Frontal cortex (tissue), 3 donors: ENCODE measurements at regions not wholly inside any gene's neighbourhood (a gene's known extent, or its start where the extent isn't known, plus 50 kb on each side); places are given as distances from the start of the nearest gene placed in this dataset.

ENCODE experiments used
- DNase-seq, 2 donors: peaks; one replicate each; pipeline ENCODE4 v3.0.0; 2012; ENCODE audit warnings: low spot score in 2 of 2
- FAIRE-seq: peaks from 2 replicates; lab custom pipeline; 2012; peaks lifted over from hg19 to GRCh38; lab: Jason Lieb, UNC
- donor health status: control.
- donor health status: control.
- donor health status: control.

GRCh38 chr21:16322454-16322853, 592.7 kb downstream of the USP25 start:
- FAIRE-seq: no peak
- DNase-seq: no peak

GRCh38 chr21:16323596-16323995, 593.8 kb downstream of the USP25 start:
- FAIRE-seq: no peak
- no peak for DNase-seq

DNA sequence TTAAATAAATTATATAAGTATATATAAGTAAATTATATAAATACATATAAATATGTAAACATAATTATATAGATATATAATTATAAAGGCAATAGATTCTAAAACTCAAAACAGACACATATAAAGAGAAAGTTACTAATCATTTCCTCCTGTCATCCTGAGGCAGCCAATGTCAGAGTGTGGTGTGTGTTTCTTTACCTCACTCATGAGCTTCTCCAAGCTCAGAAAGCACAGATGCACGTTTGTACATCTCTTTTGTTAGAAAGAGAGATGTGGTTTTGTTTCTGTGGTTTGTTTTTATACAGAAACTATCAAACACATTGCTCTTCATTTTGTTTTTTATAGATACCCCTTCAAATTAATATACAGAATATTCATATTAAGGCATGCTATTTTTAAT, 594.8 kb downstream of the USP25 start:
- FAIRE-seq (peak; percentile 72), DNase-seq (no peak)

GRCh38 chr21:16330082-16330907, 600.5 kb downstream of the USP25 start:
- FAIRE-seq: peak; percentile 96
- DNase-seq: peak in 1 of 2 donors; percentile 16

DNA sequence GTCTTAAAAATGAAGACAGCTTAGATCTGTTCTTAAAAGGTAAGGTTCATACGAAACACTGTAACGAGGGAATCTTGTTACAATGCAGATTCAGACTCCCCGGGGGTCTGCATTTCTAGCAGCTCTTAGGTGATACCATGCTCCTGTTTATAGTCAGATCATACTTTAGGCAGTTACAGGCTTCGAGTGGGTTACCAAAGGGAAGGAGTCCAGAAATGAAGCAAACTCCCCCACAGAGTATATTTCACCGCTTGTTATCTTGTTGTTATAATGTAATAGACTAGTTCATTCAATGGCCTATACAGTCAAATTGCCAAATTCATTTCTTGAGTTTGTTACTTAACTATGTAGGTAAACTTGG, 601.1 kb downstream of the USP25 start:
- DNase-seq: no peak
- FAIRE-seq: no peak

- no peak for DNase-seq
- FAIRE-seq: no peak
Observed at GRCh38 chr21:16337266-16337665, 607.5 kb downstream of the USP25 start.

GRCh38 chr21:16342932-16343331, 613.1 kb downstream of the USP25 start:
- DNase-seq: no peak
- no peak for FAIRE-seq

GRCh38 chr21:16343776-16344175, 614.0 kb downstream of the USP25 start:
- no peak for DNase-seq
- FAIRE-seq: no peak

- DNase-seq (no peak), FAIRE-seq (peak; percentile 23)
Observed at GRCh38 chr21:16345757-16346156, 616.0 kb downstream of the USP25 start.

- FAIRE-seq (no peak), DNase-seq (no peak)
Observed at GRCh38 chr21:16347223-16347622, 617.4 kb downstream of the USP25 start.

DNA sequence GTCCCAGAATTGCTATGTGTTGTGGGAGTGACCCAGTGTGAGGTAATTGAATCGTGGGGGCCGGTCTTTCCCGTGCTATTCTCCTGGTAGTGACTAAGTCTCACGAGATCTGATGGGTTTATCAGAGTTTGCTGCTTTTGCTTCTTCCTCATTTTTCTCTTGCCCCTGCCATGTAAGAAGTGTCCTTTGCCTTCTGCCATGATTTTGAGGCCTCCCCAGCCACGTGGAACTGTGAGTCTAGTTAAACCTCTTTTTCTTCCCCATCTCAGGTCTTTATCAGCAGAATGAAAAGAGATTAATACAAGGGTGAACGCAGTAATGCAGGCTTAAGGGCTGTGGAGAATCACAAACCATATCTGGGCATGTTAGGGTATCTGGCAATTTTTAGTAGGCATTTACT, 624.0 kb downstream of the USP25 start:
- FAIRE-seq: no peak
- no peak for DNase-seq

DNA sequence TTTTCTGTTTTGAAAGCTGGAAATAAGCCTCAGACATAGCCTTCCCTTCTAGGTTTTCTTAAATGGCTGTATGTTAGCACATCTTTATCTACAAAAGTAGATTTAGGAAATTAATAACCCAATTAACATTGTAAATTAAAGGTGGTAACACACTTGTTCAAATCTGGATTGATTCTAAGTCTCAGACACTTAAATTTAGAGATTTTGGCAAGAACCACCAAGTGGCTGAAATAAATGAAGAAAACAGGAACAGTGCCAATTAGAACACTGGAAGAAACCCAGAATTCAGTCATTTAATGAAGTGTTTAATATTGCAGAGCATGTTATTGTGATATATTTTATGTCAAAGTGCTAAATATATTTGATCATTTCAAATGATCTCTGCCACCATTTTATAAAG, 628.2 kb downstream of the USP25 start:
- DNase-seq: no peak
- FAIRE-seq: no peak

DNA sequence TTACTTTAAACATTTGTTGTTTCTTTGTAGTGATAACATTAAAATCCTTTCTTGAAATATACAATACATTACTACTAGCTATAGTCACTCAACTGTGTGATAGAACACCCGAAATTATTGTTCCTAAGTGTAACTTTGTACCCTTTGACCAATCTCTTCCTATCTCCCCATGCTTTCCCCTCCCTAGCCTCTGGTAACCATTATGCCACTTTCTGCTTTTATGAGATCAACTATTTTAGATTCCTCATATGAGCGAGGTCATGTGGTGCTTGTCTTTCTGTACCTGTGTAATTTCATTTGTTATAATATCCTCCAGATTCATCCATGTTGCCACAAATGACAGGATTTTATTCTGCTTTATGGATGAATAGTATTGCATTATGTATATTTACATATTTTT, 629.0 kb downstream of the USP25 start:
- DNase-seq (no peak), FAIRE-seq (no peak)

DNA sequence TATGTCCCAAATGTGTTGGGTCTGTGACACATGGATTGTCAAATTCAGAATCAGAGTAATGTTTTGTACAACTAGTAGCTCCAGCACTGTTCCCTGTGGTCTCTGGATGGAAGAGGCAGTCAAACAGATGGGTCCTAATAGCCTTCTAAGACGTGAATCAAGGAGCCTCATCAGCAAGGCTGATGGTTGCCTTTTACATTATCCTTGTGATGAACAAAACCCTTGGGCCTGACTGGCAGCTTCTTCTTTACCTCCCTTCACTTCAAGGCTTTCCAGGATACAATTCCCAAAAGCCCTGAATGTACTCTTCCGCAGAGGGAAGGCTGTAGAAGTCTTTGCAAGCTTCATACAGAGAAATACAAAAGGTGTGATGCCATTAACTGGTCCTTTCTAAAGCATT, 633.3 kb downstream of the USP25 start:
- no peak for DNase-seq
- FAIRE-seq: no peak

DNA sequence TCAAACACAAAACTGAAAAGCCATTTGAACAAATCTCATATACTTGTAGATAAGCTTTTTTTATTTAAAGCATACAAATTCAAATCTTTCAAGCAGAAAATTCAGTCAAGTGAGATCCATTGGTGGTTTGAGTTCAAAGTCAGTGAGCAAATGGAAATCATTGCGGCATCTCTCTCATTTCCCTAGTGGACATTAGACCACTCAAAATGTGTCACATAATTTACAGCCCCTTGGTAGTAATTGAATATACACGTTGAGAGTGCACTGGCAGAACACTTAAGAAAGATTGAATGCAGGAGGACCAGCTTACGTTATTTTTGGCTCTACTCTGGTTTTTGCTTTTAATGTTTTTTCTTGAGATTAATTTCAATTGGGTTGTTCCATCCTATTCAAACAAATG, 633.7 kb downstream of the USP25 start:
- FAIRE-seq (no peak), DNase-seq (no peak)

GRCh38 chr21:16366207-16366606, 636.4 kb downstream of the USP25 start:
- FAIRE-seq (no peak), DNase-seq (no peak)

DNA sequence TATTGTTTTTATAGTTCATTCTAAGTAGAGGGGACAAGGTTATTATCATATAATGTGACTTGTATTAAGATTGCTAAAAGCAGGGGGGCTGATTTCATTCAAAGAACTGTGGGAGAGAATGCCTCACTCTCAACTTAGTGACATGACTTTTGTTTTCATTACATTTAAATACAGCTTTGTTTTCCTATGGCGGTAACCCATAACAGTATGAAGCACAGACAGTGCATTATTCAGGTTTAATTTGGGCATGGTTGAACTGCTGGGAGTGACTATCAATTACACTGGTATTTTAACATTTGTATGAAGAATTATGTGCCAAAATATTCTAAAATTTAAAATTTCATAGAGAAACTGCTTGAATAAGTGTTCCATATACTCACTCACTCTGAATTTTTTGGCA, 637.3 kb downstream of the USP25 start:
- DNase-seq (no peak), FAIRE-seq (no peak)

- FAIRE-seq: no peak
- no peak for DNase-seq
Observed at GRCh38 chr21:16370186-16370585, 640.4 kb downstream of the USP25 start.

DNA sequence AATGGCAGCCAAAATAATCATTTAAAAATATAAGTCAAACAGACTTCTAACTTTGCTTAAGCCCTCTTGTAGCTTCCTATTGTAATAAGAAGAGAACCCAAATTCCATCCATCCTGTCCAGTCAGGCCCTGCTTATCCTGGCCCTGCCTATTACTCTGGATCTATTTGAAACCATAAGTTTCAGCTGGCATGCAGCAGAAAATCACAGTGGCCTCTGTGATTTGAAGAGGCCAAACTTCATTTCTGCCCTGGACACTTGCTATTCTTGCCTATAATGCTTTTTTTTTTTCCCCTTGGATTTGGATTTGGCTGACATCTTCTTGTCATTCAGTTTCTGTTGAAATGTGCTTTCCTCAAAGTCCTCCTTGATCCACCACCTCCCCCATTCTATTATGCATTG, 642.8 kb downstream of the USP25 start:
- no peak for DNase-seq
- FAIRE-seq: no peak

- DNase-seq (no peak), FAIRE-seq (no peak)
Observed at GRCh38 chr21:16376673-16377072, 646.9 kb downstream of the USP25 start.

DNA sequence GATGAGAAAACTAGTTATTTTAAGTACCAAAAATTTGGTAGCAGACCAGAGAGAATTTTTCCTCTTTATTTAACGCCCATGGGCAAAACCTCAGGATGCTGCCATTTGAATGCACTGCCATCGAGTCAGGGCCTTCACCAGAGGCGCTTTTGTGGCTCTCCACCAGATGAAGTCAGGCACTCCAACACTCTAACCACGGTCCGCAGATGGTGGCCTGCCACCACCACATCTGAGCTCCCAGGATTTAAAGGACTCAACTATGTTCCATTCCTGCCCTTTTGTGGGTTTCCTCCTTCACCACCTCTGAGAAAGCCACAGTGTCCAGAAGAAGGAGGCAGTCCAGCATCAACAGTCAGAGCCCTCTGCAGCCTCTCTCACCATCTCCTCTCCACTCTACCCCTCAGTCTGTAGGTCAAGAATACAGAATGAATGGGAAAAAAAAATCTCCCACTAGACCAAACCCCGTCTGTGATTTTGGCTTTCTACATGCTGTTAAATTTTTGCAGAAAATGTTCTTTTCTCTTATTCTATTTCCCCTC, 647.4 kb downstream of the USP25 start:
- DNase-seq: no peak
- no peak for FAIRE-seq

DNA sequence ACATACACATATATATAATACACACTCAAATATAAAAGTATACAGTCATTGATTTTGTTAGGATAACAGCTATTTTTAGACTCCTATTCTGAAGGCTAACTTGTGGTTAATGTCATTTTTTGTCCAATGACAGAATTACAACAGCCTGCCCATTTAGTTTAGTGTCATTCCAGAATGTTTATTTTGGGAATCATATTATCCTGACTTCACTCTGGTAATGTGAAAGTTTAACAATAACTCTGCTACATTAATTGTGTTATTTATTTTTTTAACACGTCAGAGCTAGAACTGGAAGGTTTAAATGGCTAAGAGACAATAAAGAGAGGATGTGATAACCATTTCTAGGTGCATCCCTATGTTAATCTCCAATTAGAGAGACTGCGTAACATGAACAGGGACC, 648.1 kb downstream of the USP25 start:
- DNase-seq (no peak), FAIRE-seq (no peak)
